Vagina (tissue), 2 donors: ENCODE measurements at regions not wholly inside any gene's neighbourhood (a gene's known extent, or its start where the extent isn't known, plus 50 kb on each side); places are given as distances from the start of the nearest gene placed in this dataset.
"Not testable (repeated sequence)": the region's sequence is repeated elsewhere in the genome, so short reads cannot be mapped to it uniquely, and the experiment has no call there.

Experiments used
- CTCF ChIP-seq, 3 experiments: fragments of 450-650 bp in 2 of 3; fragments of 200-600 bp in 1 of 3; sonication (generic) in 1 of 3; IDR thresholded peaks; one replicate each; pipeline ENCODE4 v1.5.1; 2017 to 2019; ENCODE audit warnings: antibody characterized with exemption in 3 of 3, mild to moderate bottlenecking in 2 of 3, moderate library complexity in 2 of 3
- POLR2AphosphoS5 ChIP-seq, 2 donors: sonication (generic); formaldehyde crosslinking; IDR thresholded peaks; one replicate each; pipeline ENCODE4 v1.9.0; 2017; ENCODE audit warnings: antibody characterized with exemption in 2 of 2, mild to moderate bottlenecking in 2 of 2, low read depth in 1 of 2; ENCODE audit not compliant: insufficient read depth in 1 of 2

GRCh38 chr18:14992758-14993157 lies 244.8 kb downstream of the ANKRD30B start:
- not testable (repeated sequence) for TF ChIP-seq CTCF (IDR thresholded peaks at IDR 0.05); POLR2AphosphoS5 (IDR thresholded peaks at IDR 0.05; ENCODE audit: insufficient read depth in 1 of 2, low read depth in 1 of 2)
